GM10248 (cell line): ENCODE measurements at regions not wholly inside any gene's neighbourhood (a gene's known extent, or its start where the extent isn't known, plus 50 kb on each side); places are given as distances from the start of the nearest gene placed in this dataset.

ENCODE experiments used
- CTCF ChIA-PET: fragments of 300-600 bp; sonication (Branson Sonifier 250); formaldehyde crosslinking; extraction: SDS; loops from one replicate; lab custom pipeline; 2021; ENCODE audit warnings: antibody characterized with exemption; lab: Yijun Ruan, JAX
- POLR2A ChIA-PET: fragments of 350-650 bp; sonication (Branson Sonifier 250); formaldehyde crosslinking; extraction: SDS; loops from one replicate; lab custom pipeline; 2020; ENCODE audit warnings: antibody characterized with exemption; lab: Yijun Ruan, JAX
- DNase-seq: peaks from one replicate; pipeline ENCODE4 v3.0.0; 2012; ENCODE audit errors: extremely low spot score
- TF ChIP-seq, protein P1 (sequence below): IDR thresholded peaks from 2 replicates; pipeline ENCODE4 v1.5.1; 2012; ENCODE audit warnings: mild to moderate bottlenecking, low read depth; ENCODE audit errors: extremely low read depth, missing control alignments, control extremely low read depth

DNA sequence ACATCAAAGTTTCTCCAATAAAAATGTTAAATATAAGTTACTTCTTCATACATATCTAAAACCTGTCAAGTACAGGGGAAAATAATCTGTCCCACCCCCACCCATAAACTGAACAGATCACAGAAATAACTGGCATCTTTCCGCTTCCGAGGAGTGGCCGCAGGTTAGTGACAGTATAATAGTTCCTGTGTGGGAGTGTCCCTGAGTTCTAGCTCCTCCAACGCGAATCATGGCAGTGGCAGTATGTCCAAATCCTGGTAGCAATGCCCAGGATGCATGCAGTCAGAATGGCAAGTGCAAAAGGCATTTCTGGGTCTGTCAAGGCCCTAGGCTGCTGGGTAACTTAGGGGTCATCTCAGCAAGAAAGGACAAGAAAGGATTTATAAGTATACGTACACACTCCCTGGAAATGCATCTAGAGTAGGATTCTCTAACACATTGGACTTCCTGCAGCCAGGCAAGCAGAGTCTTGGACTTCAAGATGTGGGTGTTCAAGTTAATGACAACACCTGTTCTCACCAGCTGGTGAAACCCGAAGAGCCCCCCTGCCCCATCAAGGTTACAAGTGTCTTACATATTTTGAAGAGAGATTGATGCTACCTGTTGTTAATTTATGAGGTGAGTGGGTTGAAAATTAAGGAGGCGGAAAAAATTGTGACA is 94.4 kb upstream of the COL1A2 start:
- ChIA-PET POLR2A (no interaction called here), CTCF (interaction anchor here (1.5 kb wide), 1 partner anchor 16 kb away, joined by 5 read pairs; no protein-coding TSS in a partner anchor)
- DNase-seq = no peak

DNA sequence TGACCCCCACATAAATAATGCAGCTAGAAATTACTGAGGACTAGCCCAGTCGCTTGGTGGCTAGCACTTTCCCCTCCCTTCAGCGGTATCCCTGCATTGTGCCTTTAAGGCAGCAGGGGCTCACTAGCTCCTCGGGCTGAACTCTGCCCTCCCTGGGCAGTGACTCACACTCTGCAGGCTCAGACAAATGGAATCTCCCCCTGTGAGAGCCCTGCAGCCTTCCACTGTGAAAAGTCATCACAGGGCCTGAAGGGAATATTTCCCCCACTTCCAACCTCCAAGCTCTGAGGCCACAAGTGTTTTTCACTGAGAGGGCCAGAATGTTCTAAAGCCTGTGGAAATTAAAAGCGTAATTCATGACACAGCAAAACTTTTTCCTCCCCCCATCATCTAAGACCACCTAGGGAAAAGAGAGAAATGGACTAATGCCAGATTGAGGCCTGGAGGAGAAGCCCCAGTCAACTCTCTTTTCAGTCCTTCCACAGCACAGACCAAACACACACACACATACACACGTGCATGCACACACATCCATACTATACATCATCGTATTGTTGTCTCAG is 93.6 kb upstream of the COL1A2 start:
- TF ChIP-seq, protein P1, sequence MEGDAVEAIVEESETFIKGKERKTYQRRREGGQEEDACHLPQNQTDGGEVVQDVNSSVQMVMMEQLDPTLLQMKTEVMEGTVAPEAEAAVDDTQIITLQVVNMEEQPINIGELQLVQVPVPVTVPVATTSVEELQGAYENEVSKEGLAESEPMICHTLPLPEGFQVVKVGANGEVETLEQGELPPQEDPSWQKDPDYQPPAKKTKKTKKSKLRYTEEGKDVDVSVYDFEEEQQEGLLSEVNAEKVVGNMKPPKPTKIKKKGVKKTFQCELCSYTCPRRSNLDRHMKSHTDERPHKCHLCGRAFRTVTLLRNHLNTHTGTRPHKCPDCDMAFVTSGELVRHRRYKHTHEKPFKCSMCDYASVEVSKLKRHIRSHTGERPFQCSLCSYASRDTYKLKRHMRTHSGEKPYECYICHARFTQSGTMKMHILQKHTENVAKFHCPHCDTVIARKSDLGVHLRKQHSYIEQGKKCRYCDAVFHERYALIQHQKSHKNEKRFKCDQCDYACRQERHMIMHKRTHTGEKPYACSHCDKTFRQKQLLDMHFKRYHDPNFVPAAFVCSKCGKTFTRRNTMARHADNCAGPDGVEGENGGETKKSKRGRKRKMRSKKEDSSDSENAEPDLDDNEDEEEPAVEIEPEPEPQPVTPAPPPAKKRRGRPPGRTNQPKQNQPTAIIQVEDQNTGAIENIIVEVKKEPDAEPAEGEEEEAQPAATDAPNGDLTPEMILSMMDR = no peak
- no peak for DNase-seq
- ChIA-PET POLR2A (no interaction called here), CTCF (interaction anchor here (1.5 kb wide), 1 partner anchor 17 kb away, joined by 5 read pairs; no protein-coding TSS in a partner anchor)

More for the DNA sequence above, 94.4 kb upstream of the COL1A2 start:
- TF ChIP-seq, protein P1 = no peak

DNA sequence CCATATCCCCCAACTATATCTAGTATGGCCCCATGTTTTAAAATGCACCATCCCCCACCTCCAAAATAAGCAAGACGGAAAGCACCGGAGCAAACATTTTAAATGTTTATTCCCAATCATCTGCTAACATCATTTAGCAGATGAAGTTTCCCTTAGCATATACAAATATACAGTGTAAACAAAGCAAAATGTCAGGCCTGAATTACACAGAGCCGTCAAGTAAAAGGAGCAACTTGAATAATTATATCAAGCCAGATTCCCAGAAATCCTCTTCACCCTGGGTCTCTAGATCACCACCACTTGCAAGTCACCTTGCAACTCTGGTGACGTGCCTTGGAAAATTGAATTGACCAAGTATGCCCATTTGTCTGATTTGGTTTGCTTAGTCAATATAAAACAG is 91.6 kb upstream of the COL1A2 start:
- TF ChIP-seq, protein P1 = no peak
- POLR2A ChIA-PET = no interaction called here
- CTCF ChIA-PET = no interaction called here
- DNase-seq = no peak

DNA sequence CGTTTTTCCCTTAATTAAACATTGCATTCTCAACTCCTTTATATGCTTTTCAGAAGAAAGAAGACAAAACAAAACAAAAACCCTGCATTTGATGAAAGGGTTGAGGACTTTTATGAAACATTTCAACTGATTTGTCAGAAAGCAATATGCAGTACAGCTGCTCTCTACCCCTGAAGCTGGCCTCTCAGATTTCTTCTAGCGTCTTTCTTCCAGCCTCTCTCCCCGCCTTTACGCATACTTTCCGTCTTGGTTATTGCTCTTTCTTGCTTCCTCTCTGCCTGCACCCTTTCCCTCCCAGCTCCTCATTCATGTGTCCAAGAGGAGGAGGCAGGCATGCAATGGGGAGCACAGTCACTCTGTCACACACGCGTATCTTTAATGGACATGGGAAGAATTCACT is 91.0 kb upstream of the COL1A2 start:
- POLR2A ChIA-PET = no interaction called here
- TF ChIP-seq, protein P1 = no peak
- DNase-seq = no peak
- CTCF ChIA-PET = no interaction called here

DNA sequence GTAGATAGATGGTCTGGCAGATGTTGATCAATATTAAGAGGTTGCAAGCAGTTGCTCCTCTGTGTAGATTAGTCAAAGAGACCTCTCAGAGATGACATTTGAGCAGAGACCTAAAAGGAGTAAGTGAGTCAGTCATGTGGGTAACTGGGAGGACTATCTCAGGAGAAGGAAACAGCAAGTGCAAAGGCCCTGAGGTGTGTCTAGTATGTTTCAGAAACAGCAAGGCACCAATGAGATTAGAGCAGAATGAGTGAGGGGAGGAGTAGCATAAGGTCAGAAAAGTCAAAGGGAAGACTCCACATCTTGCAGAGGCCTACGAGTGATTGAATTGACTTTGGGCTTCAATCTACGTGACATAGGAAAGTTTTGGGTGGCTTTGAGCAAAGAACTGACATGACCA is 89.8 kb upstream of the COL1A2 start:
- TF ChIP-seq, protein P1 = no peak
- DNase-seq = no peak
- POLR2A ChIA-PET = no interaction called here
- CTCF ChIA-PET = no interaction called here

DNA sequence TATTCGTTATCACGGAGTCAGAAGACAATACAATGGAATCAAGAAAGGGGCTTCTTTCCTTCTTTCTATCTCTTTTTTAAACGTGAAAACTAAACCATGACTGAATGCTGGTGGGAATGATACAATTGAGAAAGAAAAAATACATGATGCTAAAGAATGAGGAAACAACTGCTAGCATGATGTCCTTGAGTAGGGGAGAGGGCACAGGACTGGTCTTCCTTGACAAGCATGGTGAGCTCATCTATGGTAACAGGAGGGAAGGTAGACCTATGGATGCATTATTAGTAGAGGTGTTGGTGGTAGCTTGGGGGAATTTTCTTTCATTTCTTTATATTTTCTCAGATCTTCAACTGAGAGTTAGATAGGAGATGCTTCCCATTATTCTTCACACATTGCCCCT is 88.9 kb upstream of the COL1A2 start:
- ChIA-PET POLR2A (no interaction called here), CTCF (no interaction called here)
- TF ChIP-seq, protein P1 = no peak
- DNase-seq = no peak
